PC-9 (cell line): ENCODE measurements at regions not wholly inside any gene's neighbourhood (a gene's known extent, or its start where the extent isn't known, plus 50 kb on each side); places are given as distances from the start of the nearest gene placed in this dataset.
"Not testable (repeated sequence)": the region's sequence is repeated elsewhere in the genome, so short reads cannot be mapped to it uniquely, and the experiment has no call there.

ENCODE experiments used
- BruUV-seq: library from RNA; stranded (reverse); fragments of 400-500 nt; replicated peaks from 2 replicates; lab custom pipeline; 2021; lab: Mats Ljungman, UMichigan
- CTCF ChIA-PET: fragments of 300-600 bp; sonication (Branson Sonifier 250); formaldehyde crosslinking; loops from one replicate; lab custom pipeline; 2022; ENCODE audit warnings: antibody characterized with exemption; lab: Charles Lee
- POLR2A ChIA-PET: fragments of 300-600 bp; sonication (Branson Sonifier 250); formaldehyde crosslinking; loops from one replicate; lab custom pipeline; 2022; ENCODE audit warnings: antibody characterized with exemption; ENCODE audit not compliant: unreplicated experiment; lab: Charles Lee
- DNase-seq, 2 experiments: peaks; one replicate each; pipeline versions ENCODE4 v3.0.0 to v3.0.0-alpha.2; 2015 to 2022; ENCODE audit warnings: mixed read lengths in 1 of 2
- H2AFZ ChIP-seq: fragments of 200-600 bp; sonication (generic); 2 replicates; pipeline ENCODE4 v1.8.1; 2017; ENCODE audit warnings: antibody characterized with exemption
- H3F3A ChIP-seq: fragments of 200-600 bp; sonication (generic); 2 replicates; pipeline ENCODE4 v1.8.1; 2017; ENCODE audit warnings: antibody characterized with exemption, mild to moderate bottlenecking, low read depth; ENCODE audit not compliant: insufficient read depth
- H3K27ac ChIP-seq: fragments of 200-600 bp; sonication (generic); 2 replicates; pipeline ENCODE4 v1.6.1; 2016; ENCODE audit warnings: mixed run types
- H3K27me3 ChIP-seq: fragments of 200-600 bp; sonication (generic); 2 replicates; pipeline ENCODE4 v1.6.1; 2016; ENCODE audit warnings: low read depth, mixed run types; ENCODE audit not compliant: insufficient read depth
- H3K36me3 ChIP-seq: fragments of 200-600 bp; sonication (generic); 2 replicates; pipeline ENCODE4 v1.6.1; 2016; ENCODE audit warnings: low read depth, mixed run types
- H3K4me1 ChIP-seq: fragments of 200-600 bp; sonication (generic); replicated peaks from 2 replicates; pipeline ENCODE4 v1.6.1; 2016; ENCODE audit warnings: mixed run types; ENCODE audit not compliant: insufficient read depth
- H3K4me2 ChIP-seq: fragments of 200-600 bp; sonication (generic); 2 replicates; pipeline ENCODE4 v1.6.1; 2017; ENCODE audit warnings: mixed run types
- H3K4me3 ChIP-seq: fragments of 200-600 bp; sonication (generic); 2 replicates; pipeline ENCODE4 v1.6.1; 2016; ENCODE audit warnings: mixed run types
- H3K79me2 ChIP-seq: fragments of 200-600 bp; sonication (generic); 2 replicates; pipeline ENCODE4 v1.6.1; 2017; ENCODE audit warnings: low read depth, mixed run types
- H3K9me2 ChIP-seq: fragments of 200-600 bp; sonication (generic); 2 replicates; pipeline ENCODE4 v1.8.1; 2017; ENCODE audit warnings: mild to moderate bottlenecking; ENCODE audit not compliant: insufficient read depth
- H3K9me3 ChIP-seq: fragments of 200-600 bp; sonication (generic); 2 replicates; pipeline ENCODE4 v1.8.1; 2016; ENCODE audit warnings: low read depth; ENCODE audit not compliant: insufficient read depth
- H4K20me1 ChIP-seq: fragments of 200-600 bp; sonication (generic); 2 replicates; pipeline ENCODE4 v1.8.1; 2017; ENCODE audit not compliant: insufficient read depth
- CTCF ChIP-seq: fragments of 200-600 bp; sonication (generic); conservative IDR thresholded peaks from 2 replicates; pipeline ENCODE4 v1.6.1; 2017; ENCODE audit warnings: mixed run types, antibody characterized with exemption, mild to moderate bottlenecking, moderate library complexity
- EZH2 ChIP-seq: fragments of 200-600 bp; sonication (generic); IDR thresholded peaks from 2 replicates; pipeline ENCODE4 v1.8.0; 2017; ENCODE audit warnings: antibody characterized with exemption, low read depth
- intact Hi-C: fragments of 100-400 bp; cut with micrococcal nuclease; formaldehyde crosslinking; loops from one replicate; pipeline ENCODE4 v1.10.0; 2022; ENCODE audit not compliant: unreplicated experiment

GRCh38 chr5:91776249-91776648 lies 393.1 kb upstream of the ARRDC3 start:
- TF ChIP-seq CTCF: no peak
- no peaks in the 10 kb centered on the region for H3K9me3 ChIP-seq
- no peak overlapping the region for H3K4me2 ChIP-seq
- intact Hi-C loops: no loop called here
- no peaks in the 10 kb centered on the region for H3K9me2 ChIP-seq
- no peaks in the 10 kb centered on the region for H3K4me1 ChIP-seq
- CTCF ChIA-PET: no interaction called here
- no peak for DNase-seq
- H2AFZ ChIP-seq: no peak overlapping the region
- POLR2A ChIA-PET: no interaction called here
- no peaks in the 10 kb centered on the region for H4K20me1 ChIP-seq
- BruUV-seq: no TSS peak
- H3K27me3 ChIP-seq: no peaks in the 10 kb centered on the region
- H3F3A ChIP-seq: no peaks in the 10 kb centered on the region
- H3K36me3 ChIP-seq: no peaks in the 10 kb centered on the region
- no peak overlapping the region for H3K27ac ChIP-seq
- no peaks in the 10 kb centered on the region for H3K79me2 ChIP-seq
- no peak overlapping the region for H3K4me3 ChIP-seq

- Histone ChIP-seq H3K36me3 (no peaks in the 10 kb centered on the region), H4K20me1 (no peaks in the 10 kb centered on the region), H3K4me3 (no peak overlapping the region), H3F3A (no peaks in the 10 kb centered on the region), H3K27ac (no peak overlapping the region), H3K9me2 (no peaks in the 10 kb centered on the region), H3K4me1 (no peaks in the 10 kb centered on the region), H3K9me3 (no peaks in the 10 kb centered on the region), H2AFZ (no peak overlapping the region), H3K79me2 (no peaks in the 10 kb centered on the region), H3K4me2 (no peak overlapping the region), H3K27me3 (no peaks in the 10 kb centered on the region)
- intact Hi-C loops: no loop called here
- ChIA-PET CTCF (no interaction called here), POLR2A (no interaction called here)
- no peak for DNase-seq
- no TSS peak for BruUV-seq
- TF ChIP-seq EZH2: no peak
Observed at GRCh38 chr5:91770400-91770799, 387.3 kb upstream of the ARRDC3 start.

GRCh38 chr5:91757383-91757782 lies 374.3 kb upstream of the ARRDC3 start:
- H3K27me3 ChIP-seq, DNase-seq, H3K9me3 ChIP-seq, H3K4me1 ChIP-seq, H3K27ac ChIP-seq, H3F3A ChIP-seq, H3K4me2 ChIP-seq, H2AFZ ChIP-seq, CTCF ChIA-PET, H4K20me1 ChIP-seq, H3K79me2 ChIP-seq, BruUV-seq, H3K4me3 ChIP-seq, intact Hi-C loops, H3K9me2 ChIP-seq, POLR2A ChIA-PET, H3K36me3 ChIP-seq: not testable (repeated sequence)

GRCh38 chr5:91754990-91755389 lies 371.9 kb upstream of the ARRDC3 start:
- no peaks in the 10 kb centered on the region for H3K9me3 ChIP-seq
- TF ChIP-seq EZH2: no peak
- TF ChIP-seq CTCF: no peak
- H3K4me2 ChIP-seq: no peak overlapping the region
- H3F3A ChIP-seq: no peaks in the 10 kb centered on the region
- ChIA-PET POLR2A (no interaction called here), CTCF (no interaction called here)
- no peak overlapping the region for H3K4me3 ChIP-seq
- intact Hi-C loops: no loop called here
- no peak for DNase-seq
- H2AFZ ChIP-seq: no peak overlapping the region
- H4K20me1 ChIP-seq: no peaks in the 10 kb centered on the region
- H3K79me2 ChIP-seq: no peaks in the 10 kb centered on the region
- no peaks in the 10 kb centered on the region for H3K4me1 ChIP-seq
- no peaks in the 10 kb centered on the region for H3K27me3 ChIP-seq
- no TSS peak for BruUV-seq
- H3K27ac ChIP-seq: no peak overlapping the region
- H3K36me3 ChIP-seq: no peaks in the 10 kb centered on the region
- 0 out of 2 replicates have a peak, but pooled peaks cover 4% of the 10 kb centered on the region for H3K9me2 ChIP-seq

- H3K9me2 ChIP-seq, POLR2A ChIA-PET, DNase-seq, intact Hi-C loops, H3K79me2 ChIP-seq, H3K4me3 ChIP-seq, H3K4me2 ChIP-seq, H3F3A ChIP-seq, H3K4me1 ChIP-seq, H3K27ac ChIP-seq, H3K36me3 ChIP-seq, CTCF ChIA-PET, BruUV-seq, H2AFZ ChIP-seq, H3K9me3 ChIP-seq, H4K20me1 ChIP-seq, H3K27me3 ChIP-seq: not testable (repeated sequence)
Observed at GRCh38 chr5:91744470-91744869, 361.4 kb upstream of the ARRDC3 start.
